ENCODE measurements at regions not wholly inside any gene's neighbourhood (a gene's known extent, or its start where the extent isn't known, plus 50 kb on each side); places are given as distances from the start of the nearest gene placed in this dataset.

- TF ChIP-seq REST (IDR thresholded peaks at IDR 0.05; ENCODE audit: low read depth, low read length) (no peak), RCOR1 (IDR thresholded peaks at IDR 0.05; ENCODE audit: low read length) (no peak), EP300 (IDR thresholded peaks at IDR 0.05; ENCODE audit: borderline replicate concordance in 1 of 2, low read depth in 1 of 2, low read length in 1 of 2) (no peak)
Measured at GRCh38 chr2:221883976-221884375, 311.9 kb upstream of the EPHA4 start (continued).

GRCh38 chr2:221876016-221876415 is 303.9 kb upstream of the EPHA4 start:
- TF ChIP-seq GABPA (IDR thresholded peaks at IDR 0.05; ENCODE audit: low read depth) (no peak), MEF2A (IDR thresholded peaks at IDR 0.05; ENCODE audit: borderline replicate concordance, low read depth) (no peak), PBX3 (IDR thresholded peaks at IDR 0.05) (no peak), FOXJ3 (CRISPR knock-in tag; IDR thresholded peaks at IDR 0.05) (no peak), SIN3A (IDR thresholded peaks at IDR 0.05; ENCODE audit: borderline replicate concordance, low read depth, low read length) (no peak), RAD21 (IDR thresholded peaks at IDR 0.05; ENCODE audit: low read length) (no peak), ELF1 (IDR thresholded peaks at IDR 0.05) (no peak), POLR2AphosphoS5 (IDR thresholded peaks at IDR 0.05; ENCODE audit: low read depth, low read length) (no peak), FOSL2 (IDR thresholded peaks at IDR 0.05; ENCODE audit: borderline replicate concordance, low read depth) (no peak), RFX5 (IDR thresholded peaks at IDR 0.05; ENCODE audit: low read length) (no peak), CHD2 (IDR thresholded peaks at IDR 0.05; ENCODE audit: low read length, partially characterized antibody) (no peak), MAX (IDR thresholded peaks at IDR 0.05; ENCODE audit: low read depth) (no peak), TCF12 (IDR thresholded peaks at IDR 0.05) (no peak), GATA2 (CRISPR knock-in tag; IDR thresholded peaks at IDR 0.05) (no peak), EP300 (IDR thresholded peaks at IDR 0.05; ENCODE audit: borderline replicate concordance in 1 of 2, low read depth in 1 of 2, low read length in 1 of 2) (no peak), TEAD4 (IDR thresholded peaks at IDR 0.05; ENCODE audit: borderline replicate concordance, insufficient read depth) (no peak), USF1 (IDR thresholded peaks at IDR 0.05; ENCODE audit: borderline replicate concordance, low read depth) (no peak), NRF1 (IDR thresholded peaks at IDR 0.05; ENCODE audit: low read depth, low read length) (no peak), NFIC (IDR thresholded peaks at IDR 0.05; ENCODE audit: borderline replicate concordance) (no peak), SMC3 (IDR thresholded peaks at IDR 0.05; ENCODE audit: low read depth, low read length) (no peak)
- Histone ChIP-seq H3K9ac (no peak overlapping the region), H3K79me2 (ENCODE audit: insufficient read depth) (no peaks in the 10 kb centered on the region), H3K9me3 (no peaks in the 10 kb centered on the region; the same call in 1 of the 2 replicates), H3K36me3 (replicated peaks in 1 of 2; ENCODE audit: control insufficient read depth in 1 of 2, insufficient read depth in 2 of 2, low read length in 1 of 2) (no peaks in the 10 kb centered on the region), H3K4me3 (ENCODE audit: low read depth in 2 of 2, low read length in 1 of 2) (no peak overlapping the region), H2AFZ (ENCODE audit: low read depth) (no peak overlapping the region), H4K20me1 (ENCODE audit: insufficient read depth) (no peaks in the 10 kb centered on the region), H3K4me2 (no peak overlapping the region), H3K4me1 (ENCODE audit: control insufficient read depth in 1 of 2, insufficient read depth in 2 of 2, low read depth in 1 of 2, low read length in 1 of 2) (no peaks in the 10 kb centered on the region), H3K9me2 (no peaks in the 10 kb centered on the region), H3K27me3 (ENCODE audit: insufficient read depth) (no peaks in the 10 kb centered on the region), H3F3A (replicated peaks; ENCODE audit: insufficient read depth) (no peaks in the 10 kb centered on the region), H3K27ac (ENCODE audit: low read depth in 2 of 2, low read length in 1 of 2) (no peak overlapping the region)
- POLR2A ChIA-PET = no interaction called here
- no peak for DNase-seq
- CTCF ChIA-PET = no interaction called here
